Endothelial cell (in vitro differentiated cells): ENCODE measurements at regions not wholly inside any gene's neighbourhood (a gene's known extent, or its start where the extent isn't known, plus 50 kb on each side); places are given as distances from the start of the nearest gene placed in this dataset.

Experiments used
- DNase-seq: peaks from one replicate; pipeline ENCODE4 v3.0.0; 2021; ENCODE audit warnings: low spot score
- H3K27ac Mint-ChIP-seq: one replicate; pipeline ENCODE4 v1.8.0; 2021; ENCODE audit warnings: mixed read lengths, inconsistent platforms; ENCODE audit not compliant: unreplicated experiment
- H3K27me3 Mint-ChIP-seq: one replicate; pipeline ENCODE4 v1.8.0; 2021; ENCODE audit warnings: mild to moderate bottlenecking, moderate library complexity, mixed read lengths, inconsistent platforms; ENCODE audit not compliant: unreplicated experiment
- H3K36me3 Mint-ChIP-seq: one replicate; pipeline ENCODE4 v1.8.0; 2021; ENCODE audit warnings: mild to moderate bottlenecking, low read depth, mixed read lengths, inconsistent platforms; ENCODE audit not compliant: unreplicated experiment
- H3K4me1 Mint-ChIP-seq: one replicate; pipeline ENCODE4 v1.8.0; 2021; ENCODE audit warnings: mild to moderate bottlenecking, mixed read lengths, inconsistent platforms; ENCODE audit not compliant: unreplicated experiment
- H3K4me3 Mint-ChIP-seq: one replicate; pipeline ENCODE4 v1.8.0; 2021; ENCODE audit warnings: mild to moderate bottlenecking, mixed read lengths, inconsistent platforms; ENCODE audit not compliant: unreplicated experiment
- H3K9me3 Mint-ChIP-seq: one replicate; pipeline ENCODE4 v1.8.0; 2021; ENCODE audit warnings: mixed read lengths, inconsistent platforms; ENCODE audit not compliant: unreplicated experiment
- CTCF ChIP-seq: fragments of 200-600 bp; sonication (generic); IDR thresholded peaks from one replicate; pipeline ENCODE4 v1.5.0; 2021; ENCODE audit warnings: antibody characterized with exemption; ENCODE audit not compliant: unreplicated experiment

GRCh38 chrX:100070334-100070849, 339.7 kb downstream of the PCDH19 start:
- Mint-ChIP-seq H3K27me3 (no peaks in the 10 kb centered on the region), H3K27ac (no peak overlapping the region), H3K9me3 (no peaks in the 10 kb centered on the region), H3K4me1 (no peaks in the 10 kb centered on the region), H3K4me3 (no peak overlapping the region), H3K36me3 (no peaks in the 10 kb centered on the region)
- no peak for TF ChIP-seq CTCF
- DNase-seq: no peak

- DNase-seq: no peak
- Mint-ChIP-seq H3K27ac (no peak overlapping the region), H3K4me3 (no peak overlapping the region), H3K9me3 (no peaks in the 10 kb centered on the region), H3K4me1 (no peaks in the 10 kb centered on the region), H3K27me3 (no peaks in the 10 kb centered on the region), H3K36me3 (no peaks in the 10 kb centered on the region)
- TF ChIP-seq CTCF: no peak
Measured at GRCh38 chrX:100048156-100048555, 361.9 kb downstream of the PCDH19 start.
